ENCODE measurements at regions not wholly inside any gene's neighbourhood (a gene's known extent, or its start where the extent isn't known, plus 50 kb on each side); places are given as distances from the start of the nearest gene placed in this dataset.

DNA sequence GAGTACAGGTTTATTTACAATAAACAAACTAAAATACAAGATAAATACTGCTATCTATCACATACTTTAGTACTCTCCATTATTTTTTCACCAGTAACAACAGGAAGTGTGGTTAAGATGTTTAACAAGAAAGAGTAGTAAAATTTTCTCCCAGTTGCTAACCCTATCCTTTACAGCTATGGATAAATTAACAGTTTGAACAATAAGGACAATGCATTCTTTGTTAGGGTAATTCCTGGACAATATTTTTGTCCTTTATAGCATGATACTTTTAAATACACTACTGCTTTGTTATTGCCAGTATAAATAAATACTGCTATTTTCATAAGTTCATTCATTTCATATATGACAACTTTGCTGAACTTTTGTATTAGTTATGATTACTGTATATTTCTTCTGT, 630.2 kb upstream of the ATXN8OS start:
- BruUV-seq (replicated peaks) = no TSS peak
- Histone ChIP-seq H3K9me1 (ENCODE audit: control insufficient read depth, insufficient read depth, low read length) (no peaks in the 10 kb centered on the region), H3K36me3 (ENCODE audit: control insufficient read depth, insufficient read depth, low read length) (no peaks in the 10 kb centered on the region), H3K9ac (ENCODE audit: insufficient read depth in 1 of 2, low read depth in 2 of 2, low read length in 2 of 2) (no peak overlapping the region), H3K27ac (ENCODE audit: extremely low read depth, low read depth, low read length) (no peak overlapping the region), H4K20me1 (replicated peaks; ENCODE audit: control insufficient read depth, insufficient read depth, low read length) (no peaks in the 10 kb centered on the region), H3K4me2 (ENCODE audit: insufficient read depth, low read length) (no peak overlapping the region), H3K4me1 (replicated peaks in 1 of 2; ENCODE audit: control insufficient read depth in 2 of 2, insufficient read depth in 2 of 2, low read length in 2 of 2) (no peaks in the 10 kb centered on the region), H3K79me2 (ENCODE audit: control insufficient read depth, insufficient read depth, low read length) (no peaks in the 10 kb centered on the region), H3K27me3 (ENCODE audit: control insufficient read depth in 2 of 2, insufficient read depth in 2 of 2, low read length in 2 of 2) (no peaks in the 10 kb centered on the region), H3K4me3 (no peak overlapping the region), H3K9me3 (replicated peaks; ENCODE audit: control insufficient read depth, insufficient read depth, low read depth, low read length) (no peaks in the 10 kb centered on the region), H2AFZ (ENCODE audit: low read depth, low read length) (no peak overlapping the region)
- FAIRE-seq (no peak), ATAC-seq (no peak), DNase-seq (ENCODE audit: extremely low read depth in 1 of 4, low spot score in 3 of 4) (no peak)
- in situ Hi-C loops (cut with MboI) = no loop called here
- ChIA-PET POLR2A (no interaction called here), CTCF (ENCODE audit: low intra/inter-chr PET ratio) (no interaction called here)
- intact Hi-C loops (cut with micrococcal nuclease) = no loop called here
- no peak for TF ChIP-seq ZNF23 (CRISPR knock-in tag; IDR thresholded peaks at IDR 0.05)
- no peak for TF ChIP-seq ZNF408 (CRISPR knock-in tag; IDR thresholded peaks at IDR 0.05; ENCODE audit: low read depth)
- no peak for TF ChIP-seq SPI1 (IDR thresholded peaks at IDR 0.05; ENCODE audit: borderline replicate concordance, low read depth, low read length)
- TF ChIP-seq, protein P1, sequence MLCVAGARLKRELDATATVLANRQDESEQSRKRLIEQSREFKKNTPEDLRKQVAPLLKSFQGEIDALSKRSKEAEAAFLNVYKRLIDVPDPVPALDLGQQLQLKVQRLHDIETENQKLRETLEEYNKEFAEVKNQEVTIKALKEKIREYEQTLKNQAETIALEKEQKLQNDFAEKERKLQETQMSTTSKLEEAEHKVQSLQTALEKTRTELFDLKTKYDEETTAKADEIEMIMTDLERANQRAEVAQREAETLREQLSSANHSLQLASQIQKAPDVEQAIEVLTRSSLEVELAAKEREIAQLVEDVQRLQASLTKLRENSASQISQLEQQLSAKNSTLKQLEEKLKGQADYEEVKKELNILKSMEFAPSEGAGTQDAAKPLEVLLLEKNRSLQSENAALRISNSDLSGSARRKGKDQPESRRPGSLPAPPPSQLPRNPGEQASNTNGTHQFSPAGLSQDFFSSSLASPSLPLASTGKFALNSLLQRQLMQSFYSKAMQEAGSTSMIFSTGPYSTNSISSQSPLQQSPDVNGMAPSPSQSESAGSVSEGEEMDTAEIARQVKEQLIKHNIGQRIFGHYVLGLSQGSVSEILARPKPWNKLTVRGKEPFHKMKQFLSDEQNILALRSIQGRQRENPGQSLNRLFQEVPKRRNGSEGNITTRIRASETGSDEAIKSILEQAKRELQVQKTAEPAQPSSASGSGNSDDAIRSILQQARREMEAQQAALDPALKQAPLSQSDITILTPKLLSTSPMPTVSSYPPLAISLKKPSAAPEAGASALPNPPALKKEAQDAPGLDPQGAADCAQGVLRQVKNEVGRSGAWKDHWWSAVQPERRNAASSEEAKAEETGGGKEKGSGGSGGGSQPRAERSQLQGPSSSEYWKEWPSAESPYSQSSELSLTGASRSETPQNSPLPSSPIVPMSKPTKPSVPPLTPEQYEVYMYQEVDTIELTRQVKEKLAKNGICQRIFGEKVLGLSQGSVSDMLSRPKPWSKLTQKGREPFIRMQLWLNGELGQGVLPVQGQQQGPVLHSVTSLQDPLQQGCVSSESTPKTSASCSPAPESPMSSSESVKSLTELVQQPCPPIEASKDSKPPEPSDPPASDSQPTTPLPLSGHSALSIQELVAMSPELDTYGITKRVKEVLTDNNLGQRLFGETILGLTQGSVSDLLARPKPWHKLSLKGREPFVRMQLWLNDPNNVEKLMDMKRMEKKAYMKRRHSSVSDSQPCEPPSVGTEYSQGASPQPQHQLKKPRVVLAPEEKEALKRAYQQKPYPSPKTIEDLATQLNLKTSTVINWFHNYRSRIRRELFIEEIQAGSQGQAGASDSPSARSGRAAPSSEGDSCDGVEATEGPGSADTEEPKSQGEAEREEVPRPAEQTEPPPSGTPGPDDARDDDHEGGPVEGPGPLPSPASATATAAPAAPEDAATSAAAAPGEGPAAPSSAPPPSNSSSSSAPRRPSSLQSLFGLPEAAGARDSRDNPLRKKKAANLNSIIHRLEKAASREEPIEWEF (CRISPR knock-in tag; IDR thresholded peaks at IDR 0.05) = no peak
- TF ChIP-seq VEZF1 (CRISPR knock-in tag; IDR thresholded peaks at IDR 0.05) = no peak
- no peak for TF ChIP-seq GATAD2B (IDR thresholded peaks at IDR 0.05; ENCODE audit: borderline replicate concordance)
- TF ChIP-seq POU5F1 (IDR thresholded peaks at IDR 0.05; ENCODE audit: borderline replicate concordance, low read depth, low read length, partially characterized antibody) = no peak
- TF ChIP-seq ZNF41 (CRISPR knock-in tag; conservative IDR thresholded peaks at IDR 0.05) = no peak
- no peak for TF ChIP-seq SIX5 (IDR thresholded peaks at IDR 0.05; ENCODE audit: borderline replicate concordance in 1 of 2, insufficient read depth in 1 of 2, low read depth in 1 of 2, low read length in 2 of 2)
- TF ChIP-seq KDM4B (IDR thresholded peaks at IDR 0.05; ENCODE audit: borderline replicate concordance in 2 of 2, low read depth in 1 of 2) = no peak
- no peak for TF ChIP-seq SAFB2 (IDR thresholded peaks at IDR 0.05; ENCODE audit: borderline replicate concordance, low read depth, low read length, severe bottlenecking)
- TF ChIP-seq RBM17 (IDR thresholded peaks at IDR 0.05; ENCODE audit: borderline replicate concordance, low read depth, low read length) = no peak
- no peak for TF ChIP-seq GTF2B (IDR thresholded peaks at IDR 0.05; ENCODE audit: extremely low read depth, insufficient read length)
- no peak for TF ChIP-seq ESRRB (CRISPR knock-in tag; IDR thresholded peaks at IDR 0.05; ENCODE audit: borderline replicate concordance)
- TF ChIP-seq POLR3A (IDR thresholded peaks at IDR 0.05; ENCODE audit: borderline replicate concordance, extremely low read depth, insufficient read depth, insufficient read length) = no peak
- TF ChIP-seq HNRNPH1 (optimal IDR thresholded peaks at IDR 0.05; ENCODE audit: low read depth, low read length) = no peak
- TF ChIP-seq POLR2A (conservative IDR thresholded peaks at IDR 0.05) = no peak

All from K562 (cell line).